Stimulated activated CD8-positive, alpha-beta memory T cell treated with anti-CD3 and anti-CD28 coated beads, Interleukin-15, amount 100 ng/mL, for 24 hours (primary cell): ENCODE measurements at regions not wholly inside any gene's neighbourhood (a gene's known extent, or its start where the extent isn't known, plus 50 kb on each side); places are given as distances from the start of the nearest gene placed in this dataset.

ENCODE experiments used
- DNase-seq: peaks from one replicate; pipeline ENCODE4 v3.0.0-alpha.2; 2020; ENCODE audit warnings: low read depth

DNA sequence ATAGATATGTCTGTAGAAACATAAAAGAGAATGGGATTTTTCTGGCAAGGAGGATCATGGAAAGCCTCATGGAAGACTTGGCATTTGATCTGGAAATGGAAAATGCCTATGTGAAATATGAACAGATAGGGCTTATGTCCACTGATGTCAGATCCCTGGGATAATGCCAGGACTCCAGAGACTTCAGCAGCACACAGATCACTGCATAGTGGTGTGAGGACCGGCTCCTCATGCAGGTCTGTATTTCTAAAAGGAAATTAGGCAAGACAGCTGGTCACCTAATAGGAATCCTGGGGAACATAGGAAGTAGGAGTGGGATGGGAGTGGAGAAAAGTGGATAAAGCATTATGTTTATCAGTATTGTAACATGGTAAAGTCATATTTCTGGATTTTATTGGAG, 56.8 kb upstream of the IPO9 start:
- no peak for DNase-seq

DNA sequence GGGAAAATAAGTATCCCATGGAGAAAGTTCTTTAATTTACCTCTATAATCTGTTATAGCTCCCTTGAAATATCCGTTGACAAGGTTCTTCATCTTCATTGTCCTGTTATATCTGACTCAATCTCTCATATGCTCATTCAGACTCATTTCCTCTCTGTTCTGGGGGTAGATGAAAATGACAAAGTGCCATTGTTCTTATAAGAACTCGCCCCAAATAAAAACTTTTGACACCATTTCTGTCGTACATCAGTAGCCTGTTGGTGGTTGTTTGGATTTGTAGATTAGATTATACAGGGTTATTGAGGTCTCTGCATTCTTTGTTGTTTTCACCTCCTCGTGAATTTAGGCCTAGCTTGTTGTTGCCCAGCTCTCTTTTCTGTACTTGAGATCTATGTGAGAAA, 55.2 kb upstream of the IPO9 start:
- no peak for DNase-seq

DNA sequence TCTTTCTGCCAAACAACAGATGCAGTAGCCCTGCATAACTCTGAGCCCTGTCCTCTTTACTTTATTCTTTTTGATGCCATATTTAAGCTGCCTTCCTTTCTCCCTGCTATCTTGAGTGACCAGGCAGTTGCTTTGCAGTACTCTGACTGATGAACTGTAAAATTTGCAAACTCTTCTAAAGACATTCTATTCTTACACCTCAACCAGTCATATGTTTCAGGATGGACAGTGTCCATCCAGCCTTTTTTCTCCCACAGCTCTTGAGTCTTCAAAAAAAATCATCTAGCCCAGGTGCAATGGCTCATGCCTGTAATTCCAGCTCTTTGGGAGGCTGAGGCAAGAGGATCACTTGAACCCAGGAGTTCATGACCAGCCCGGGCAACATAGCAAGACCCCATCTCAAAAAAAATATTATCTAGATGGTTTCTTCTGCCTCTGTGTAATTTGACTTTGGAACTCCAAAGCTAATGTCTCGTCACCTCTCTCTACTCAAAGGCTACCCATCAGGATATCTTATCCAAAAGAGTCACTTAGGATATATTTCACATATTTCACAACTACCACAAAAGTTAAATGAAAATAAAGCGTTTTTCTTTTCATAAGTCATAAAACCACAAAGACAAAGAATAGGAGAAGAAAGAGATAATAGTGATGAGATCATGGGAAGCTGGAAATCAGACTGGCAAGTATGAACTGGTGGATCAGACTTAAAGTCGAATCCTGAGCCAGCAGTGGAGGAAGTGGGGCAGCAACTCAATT, 54.6 kb upstream of the IPO9 start:
- DNase-seq, result no peak

DNA sequence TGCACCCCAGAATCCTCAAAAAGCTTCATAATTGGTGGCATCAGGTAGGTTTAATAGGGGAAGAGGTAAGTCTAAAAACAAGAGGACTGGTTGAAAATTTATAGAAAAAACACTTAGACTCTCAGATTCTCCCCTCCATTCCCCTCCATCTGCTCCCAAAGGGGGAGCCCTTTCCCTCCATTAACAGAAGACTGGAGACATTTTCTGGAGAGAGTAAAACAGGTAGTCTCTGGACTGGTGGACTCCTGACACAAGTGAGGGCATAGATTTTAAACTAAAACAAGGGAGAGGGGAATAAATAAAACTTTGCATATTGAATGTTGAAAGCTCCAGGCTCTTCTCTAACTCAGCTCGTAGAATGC, 54.0 kb upstream of the IPO9 start:
- no peak for DNase-seq

DNA sequence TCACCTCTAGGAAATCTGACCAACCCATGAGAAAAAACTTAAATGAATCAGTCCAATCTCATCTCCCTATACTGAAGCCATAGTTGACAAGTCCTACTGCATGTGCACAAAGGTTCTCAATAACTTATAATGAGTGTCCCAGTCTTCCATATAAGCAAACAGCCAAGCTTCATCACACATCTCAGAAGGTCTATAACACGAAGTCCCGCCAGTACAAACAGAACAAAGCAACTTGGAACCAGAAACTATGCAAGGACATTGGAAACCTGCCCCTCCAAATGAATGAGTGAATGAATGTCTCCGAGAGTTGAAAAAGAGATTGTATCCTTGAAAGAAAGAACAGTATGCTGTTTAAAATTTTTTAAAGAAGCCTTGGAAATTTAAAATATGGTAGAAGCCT, 53.6 kb upstream of the IPO9 start:
- DNase-seq, result no peak

DNA sequence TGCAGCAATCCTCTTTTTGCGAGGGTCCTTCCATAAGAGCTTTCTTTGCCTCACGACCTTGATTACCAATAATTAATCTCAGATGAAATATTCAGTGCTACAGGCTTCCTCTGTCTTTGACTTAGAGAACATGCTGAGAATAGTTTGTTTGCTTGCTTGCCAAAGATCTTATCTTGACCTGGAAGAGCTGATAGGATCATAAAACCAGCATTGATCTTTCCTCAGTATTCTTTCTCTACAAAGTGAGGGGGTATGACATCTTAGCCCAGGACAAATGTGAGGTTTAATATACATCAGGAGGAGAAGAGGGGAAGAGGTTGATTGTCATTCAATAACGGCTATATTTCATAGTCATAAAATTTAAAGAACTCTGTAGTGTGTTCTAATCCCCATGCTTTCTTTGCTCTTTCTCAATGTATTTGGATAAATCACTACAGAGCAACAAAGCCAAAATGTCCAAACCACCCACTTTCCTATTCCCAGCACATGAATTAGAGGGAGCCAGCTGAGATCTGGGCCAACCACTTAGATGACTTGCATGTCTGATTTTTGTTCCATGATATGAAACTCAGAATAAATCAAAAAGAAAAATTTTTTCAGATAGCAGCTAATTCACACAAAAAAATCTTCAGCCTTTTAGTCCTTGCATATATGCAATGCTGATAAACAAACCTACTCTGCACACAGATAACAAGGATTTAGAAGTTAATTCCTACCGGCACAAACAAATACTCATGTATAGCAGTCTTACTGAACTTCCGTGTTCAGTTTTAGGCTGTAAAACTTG, 50.5 kb upstream of the IPO9 start:
- no peak for DNase-seq
